ENCODE measurements at regions not wholly inside any gene's neighbourhood (a gene's known extent, or its start where the extent isn't known, plus 50 kb on each side); places are given as distances from the start of the nearest gene placed in this dataset.

GRCh38 chr2:184004948-184005672 is 593.2 kb upstream of the ZNF804A start:
- TF ChIP-seq EZH2 (IDR thresholded peaks at IDR 0.05; ENCODE audit: low read length), result no peak
- TF ChIP-seq, protein P1, sequence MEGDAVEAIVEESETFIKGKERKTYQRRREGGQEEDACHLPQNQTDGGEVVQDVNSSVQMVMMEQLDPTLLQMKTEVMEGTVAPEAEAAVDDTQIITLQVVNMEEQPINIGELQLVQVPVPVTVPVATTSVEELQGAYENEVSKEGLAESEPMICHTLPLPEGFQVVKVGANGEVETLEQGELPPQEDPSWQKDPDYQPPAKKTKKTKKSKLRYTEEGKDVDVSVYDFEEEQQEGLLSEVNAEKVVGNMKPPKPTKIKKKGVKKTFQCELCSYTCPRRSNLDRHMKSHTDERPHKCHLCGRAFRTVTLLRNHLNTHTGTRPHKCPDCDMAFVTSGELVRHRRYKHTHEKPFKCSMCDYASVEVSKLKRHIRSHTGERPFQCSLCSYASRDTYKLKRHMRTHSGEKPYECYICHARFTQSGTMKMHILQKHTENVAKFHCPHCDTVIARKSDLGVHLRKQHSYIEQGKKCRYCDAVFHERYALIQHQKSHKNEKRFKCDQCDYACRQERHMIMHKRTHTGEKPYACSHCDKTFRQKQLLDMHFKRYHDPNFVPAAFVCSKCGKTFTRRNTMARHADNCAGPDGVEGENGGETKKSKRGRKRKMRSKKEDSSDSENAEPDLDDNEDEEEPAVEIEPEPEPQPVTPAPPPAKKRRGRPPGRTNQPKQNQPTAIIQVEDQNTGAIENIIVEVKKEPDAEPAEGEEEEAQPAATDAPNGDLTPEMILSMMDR (optimal IDR thresholded peaks at IDR 0.05 in 1 of 3, IDR thresholded peaks at IDR 0.05 in 1 of 3, conservative IDR thresholded peaks at IDR 0.05 in 1 of 3; ENCODE audit: extremely low read depth in 1 of 3, insufficient read depth in 2 of 3, low read length in 3 of 3), result no peak
- H3K9me3 ChIP-seq (ENCODE audit: control insufficient read depth, low read depth, low read length), result no peaks in the 10 kb centered on the region

DNA sequence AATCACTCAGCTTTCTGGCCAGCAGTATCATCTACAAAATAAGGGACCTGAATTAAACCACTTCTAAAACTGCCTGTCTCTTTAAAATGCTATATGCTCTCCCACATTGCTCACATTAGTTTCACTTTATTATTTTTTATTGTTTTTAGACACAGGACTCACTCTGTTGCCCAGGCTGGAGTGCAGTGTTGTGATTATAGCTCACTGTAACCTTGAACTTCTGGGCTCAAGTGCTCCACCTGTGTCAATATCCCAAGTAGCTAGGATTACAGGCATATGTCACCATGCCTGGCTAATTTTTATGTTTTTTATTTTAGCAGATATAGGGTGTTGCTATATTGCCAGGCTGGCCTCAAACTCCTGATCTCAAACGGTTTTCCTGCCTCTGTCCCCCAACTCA is 591.3 kb upstream of the ZNF804A start:
- dilution Hi-C loops (cut with MboI; ENCODE audit: extremely low pct_ligation_motif_present, low sequenced_read_pairs), result no loop called here
- no peak for DNase-seq (ENCODE audit: low read depth, low spot score)
- H3K4me1 ChIP-seq (ENCODE audit: control insufficient read depth, extremely low read depth, insufficient read depth, low read length), result no peaks in the 10 kb centered on the region
- no peaks in the 10 kb centered on the region for H3K27me3 ChIP-seq (ENCODE audit: control insufficient read depth, extremely low read depth, insufficient read depth, low read length)
- TF ChIP-seq EZH2 (IDR thresholded peaks at IDR 0.05; ENCODE audit: low read length), result no peak
- TF ChIP-seq, protein P1 (optimal IDR thresholded peaks at IDR 0.05 in 1 of 3, IDR thresholded peaks at IDR 0.05 in 1 of 3, conservative IDR thresholded peaks at IDR 0.05 in 1 of 3; ENCODE audit: extremely low read depth in 1 of 3, insufficient read depth in 2 of 3, low read length in 3 of 3), result no peak
- FAIRE-seq, result no peak
- no peak overlapping the region for H3K9ac ChIP-seq (ENCODE audit: control insufficient read depth, extremely low read depth, insufficient read depth, low read length)
- H3K79me2 ChIP-seq (ENCODE audit: control insufficient read depth, insufficient read depth, low read length), result no peaks in the 10 kb centered on the region
- H4K20me1 ChIP-seq (ENCODE audit: control insufficient read depth, extremely low read depth, insufficient read depth, low read length), result no peaks in the 10 kb centered on the region
- H3K9me3 ChIP-seq (ENCODE audit: control insufficient read depth, low read depth, low read length), result no peaks in the 10 kb centered on the region
- no peak overlapping the region for H3K27ac ChIP-seq (ENCODE audit: control insufficient read depth, insufficient read depth, low read length)
- no peak overlapping the region for H2AFZ ChIP-seq (ENCODE audit: control insufficient read depth, low read length)
- no peak overlapping the region for H3K4me2 ChIP-seq (ENCODE audit: control insufficient read depth, extremely low read depth, insufficient read depth, low read depth, low read length)
- H3K4me3 ChIP-seq (ENCODE audit: control insufficient read depth in 2 of 3, extremely low read depth in 1 of 3, insufficient read depth in 2 of 3, low read depth in 1 of 3, low read length in 3 of 3), result no peak overlapping the region
- no peaks in the 10 kb centered on the region for H3K9me1 ChIP-seq (ENCODE audit: control insufficient read depth, extremely low read depth, insufficient read depth, low read length)
- no peaks in the 10 kb centered on the region for H3K36me3 ChIP-seq (ENCODE audit: control insufficient read depth in 2 of 2, extremely low read depth in 1 of 2, insufficient read depth in 2 of 2, low read length in 2 of 2)

More at GRCh38 chr2:184004948-184005672, 593.2 kb upstream of the ZNF804A start:
- Histone ChIP-seq H2AFZ (ENCODE audit: control insufficient read depth, low read length) (no peak overlapping the region), H3K27me3 (ENCODE audit: control insufficient read depth, extremely low read depth, insufficient read depth, low read length) (no peaks in the 10 kb centered on the region), H3K9me1 (ENCODE audit: control insufficient read depth, extremely low read depth, insufficient read depth, low read length) (no peaks in the 10 kb centered on the region), H3K79me2 (ENCODE audit: control insufficient read depth, insufficient read depth, low read length) (no peaks in the 10 kb centered on the region), H3K4me3 (ENCODE audit: control insufficient read depth in 2 of 3, extremely low read depth in 1 of 3, insufficient read depth in 2 of 3, low read depth in 1 of 3, low read length in 3 of 3) (no peak overlapping the region), H3K9ac (ENCODE audit: control insufficient read depth, extremely low read depth, insufficient read depth, low read length) (no peak overlapping the region), H3K4me2 (ENCODE audit: control insufficient read depth, extremely low read depth, insufficient read depth, low read depth, low read length) (no peak overlapping the region), H3K36me3 (ENCODE audit: control insufficient read depth in 2 of 2, extremely low read depth in 1 of 2, insufficient read depth in 2 of 2, low read length in 2 of 2) (no peaks in the 10 kb centered on the region), H3K4me1 (ENCODE audit: control insufficient read depth, extremely low read depth, insufficient read depth, low read length) (no peaks in the 10 kb centered on the region), H3K27ac (ENCODE audit: control insufficient read depth, insufficient read depth, low read length) (no peak overlapping the region), H4K20me1 (ENCODE audit: control insufficient read depth, extremely low read depth, insufficient read depth, low read length) (no peaks in the 10 kb centered on the region)
- DNase-seq (ENCODE audit: low read depth, low spot score) (no peak), FAIRE-seq (no peak)
- dilution Hi-C loops (cut with MboI; ENCODE audit: extremely low pct_ligation_motif_present, low sequenced_read_pairs), result no loop called here

Measured in keratinocyte (primary cell).